EL (cell line): ENCODE measurements at regions not wholly inside any gene's neighbourhood (a gene's known extent, or its start where the extent isn't known, plus 50 kb on each side); places are given as distances from the start of the nearest gene placed in this dataset.

ENCODE experiments used
- DNase-seq: peaks from one replicate; pipeline ENCODE4 v3.0.0-alpha.2; 2016

DNA sequence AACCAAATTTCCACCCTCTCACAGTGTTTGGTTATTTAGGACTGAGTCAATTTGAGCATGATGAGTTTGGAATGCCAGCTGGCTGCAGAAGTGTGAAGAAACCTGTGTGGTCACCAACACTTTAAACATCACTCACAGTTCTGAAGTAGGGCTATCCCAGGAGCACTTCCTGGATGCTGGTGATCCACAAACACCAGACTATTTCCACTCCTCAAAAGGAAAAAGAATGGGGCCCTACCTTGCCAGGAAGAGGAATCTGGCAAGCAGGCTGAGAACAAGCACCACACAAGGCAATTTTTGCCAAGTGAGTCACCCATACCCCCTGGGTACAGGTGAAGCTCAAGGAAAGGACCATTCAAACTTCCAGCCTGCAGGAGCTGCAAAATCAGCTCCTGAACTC lies 294.2 kb upstream of the PTGER4 start:
- DNase-seq = peak; percentile 66

DNA sequence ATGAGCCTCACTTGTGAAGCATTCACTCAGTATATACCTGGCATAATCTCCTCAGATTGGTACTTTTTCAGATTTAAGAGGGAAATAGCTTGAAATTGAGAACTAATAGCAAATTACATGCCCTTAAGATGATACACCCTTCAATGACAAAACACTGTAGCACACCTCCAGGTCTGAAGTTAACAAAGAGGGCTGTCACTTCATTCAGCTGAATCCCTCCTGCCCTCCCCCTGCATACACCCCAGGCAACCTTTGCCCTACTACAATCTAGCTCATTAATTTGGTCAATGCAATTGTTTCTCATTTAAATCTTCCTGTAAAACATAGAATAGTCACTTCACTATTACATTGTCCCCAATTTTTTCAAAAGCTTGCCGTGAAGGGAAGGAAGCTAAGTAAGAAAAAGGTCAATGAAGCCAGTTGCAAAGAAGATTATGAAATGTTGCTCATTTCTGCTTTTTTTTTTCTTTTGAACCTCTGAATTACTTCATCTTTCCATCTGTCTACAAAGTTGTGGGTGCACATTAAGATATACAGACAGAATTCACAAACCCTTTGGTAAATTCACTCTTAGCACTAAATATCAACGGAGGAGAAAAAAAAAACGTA lies 294.8 kb upstream of the PTGER4 start:
- no peak for DNase-seq

DNA sequence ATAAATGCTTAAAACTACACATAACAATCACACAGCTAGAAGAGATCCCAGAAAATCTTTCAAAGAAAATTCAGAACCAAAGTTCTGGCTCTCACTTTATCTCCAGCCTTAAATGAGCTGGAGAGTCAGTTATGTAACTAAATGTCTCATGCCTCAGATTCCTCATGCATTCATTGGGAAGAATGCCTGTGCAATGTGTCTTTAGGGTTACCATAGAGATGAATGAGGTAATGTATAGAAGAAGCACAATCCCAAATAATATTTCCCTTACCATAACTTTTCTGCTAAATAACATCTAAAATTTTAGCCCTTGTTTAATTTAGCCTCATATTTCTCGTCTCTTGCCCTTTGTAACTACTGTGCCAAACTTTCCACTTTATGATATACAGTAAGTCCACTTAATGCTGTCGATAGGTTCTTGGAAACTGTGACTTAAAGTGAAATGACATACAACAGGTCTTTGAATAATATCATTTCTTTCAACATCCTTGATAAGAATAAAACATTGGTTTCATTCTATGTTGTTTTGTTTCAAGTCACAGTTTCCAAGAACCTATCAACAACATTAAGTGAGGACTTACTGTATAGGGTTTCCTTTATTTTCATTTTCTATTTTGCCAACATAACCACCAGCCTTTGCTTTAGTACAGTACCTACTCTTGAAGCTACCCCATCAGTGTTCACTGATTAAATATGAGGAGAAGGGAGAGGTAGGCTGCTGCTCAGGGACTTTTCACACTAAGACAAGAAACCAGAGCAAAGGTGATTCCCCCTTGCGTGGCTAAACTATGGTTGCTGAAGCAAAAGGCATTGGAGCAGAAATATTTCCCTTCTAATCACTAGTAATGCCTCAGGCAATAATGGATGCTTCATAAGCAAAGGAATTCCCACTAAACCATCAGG lies 295.7 kb upstream of the PTGER4 start:
- DNase-seq = peak; percentile 83

GRCh38 chr5:40381676-40382363 lies 297.9 kb upstream of the PTGER4 start:
- peak; percentile 76 for DNase-seq

DNA sequence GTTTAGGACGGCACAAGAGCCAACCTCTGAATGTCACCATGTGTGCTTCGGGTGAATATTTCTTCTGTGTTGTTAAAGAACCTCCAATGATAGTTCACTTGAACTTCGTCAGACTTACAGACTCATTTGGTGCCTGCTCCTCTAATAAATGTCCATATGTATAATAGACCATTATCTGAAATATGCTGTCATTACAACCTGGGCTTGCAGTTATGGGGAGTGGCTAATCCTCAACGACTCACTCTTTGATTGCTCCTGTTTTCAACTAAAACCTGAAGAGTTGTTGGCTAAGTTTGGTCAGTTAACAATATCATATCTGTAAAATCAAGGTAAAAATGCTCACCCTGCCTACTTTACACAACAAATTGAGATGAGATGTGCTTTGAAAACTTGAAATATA lies 298.7 kb upstream of the PTGER4 start:
- DNase-seq = no peak

- DNase-seq = no peak
Measured at GRCh38 chr5:40378396-40379177, 301.1 kb upstream of the PTGER4 start.

- no peak for DNase-seq
Measured at GRCh38 chr5:40376566-40376965, 303.1 kb upstream of the PTGER4 start.

DNA sequence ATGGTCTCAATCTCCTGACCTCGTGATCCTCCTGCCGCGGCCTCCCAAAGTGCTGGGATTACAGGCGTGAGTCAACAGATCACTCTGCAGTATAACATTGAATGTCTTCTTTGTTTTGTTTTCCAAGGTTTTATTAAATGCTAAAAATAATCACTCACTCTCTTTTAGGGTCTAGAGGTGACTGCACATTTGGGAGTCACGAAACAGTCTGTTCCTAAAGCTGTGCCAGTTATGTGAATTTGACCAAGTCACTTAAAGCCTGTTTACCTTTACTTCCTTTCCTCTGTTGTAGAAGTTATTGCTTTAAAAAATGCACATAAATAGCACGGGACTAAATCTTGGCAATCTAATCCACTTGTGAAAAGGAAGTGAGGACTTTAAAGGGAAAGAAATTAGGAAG lies 304.9 kb upstream of the PTGER4 start:
- no peak for DNase-seq

DNA sequence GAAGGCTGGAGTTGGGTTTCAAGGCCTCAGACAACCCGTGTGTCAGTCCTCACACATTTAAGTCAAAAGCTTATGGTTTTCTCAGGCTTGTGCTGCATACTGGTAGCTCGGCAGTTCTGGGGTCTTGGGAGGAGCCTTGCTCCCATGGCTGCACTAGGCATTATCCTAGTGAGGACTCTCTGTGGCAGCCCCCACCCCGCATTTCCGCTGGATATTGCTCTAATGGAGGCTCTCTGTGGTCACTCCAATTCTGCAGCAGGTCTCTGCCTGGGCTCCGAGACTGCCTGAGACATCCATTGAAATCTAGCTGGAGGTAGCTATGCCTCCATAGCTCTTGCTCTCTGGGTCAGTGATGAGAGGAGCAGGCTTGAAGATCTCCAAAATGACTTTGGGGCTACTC lies 311.5 kb upstream of the PTGER4 start:
- DNase-seq = no peak

GRCh38 chr5:40367255-40367654 lies 312.5 kb upstream of the PTGER4 start:
- DNase-seq = no peak

- DNase-seq = no peak
Measured at GRCh38 chr5:40365342-40366330, 314.1 kb upstream of the PTGER4 start.

DNA sequence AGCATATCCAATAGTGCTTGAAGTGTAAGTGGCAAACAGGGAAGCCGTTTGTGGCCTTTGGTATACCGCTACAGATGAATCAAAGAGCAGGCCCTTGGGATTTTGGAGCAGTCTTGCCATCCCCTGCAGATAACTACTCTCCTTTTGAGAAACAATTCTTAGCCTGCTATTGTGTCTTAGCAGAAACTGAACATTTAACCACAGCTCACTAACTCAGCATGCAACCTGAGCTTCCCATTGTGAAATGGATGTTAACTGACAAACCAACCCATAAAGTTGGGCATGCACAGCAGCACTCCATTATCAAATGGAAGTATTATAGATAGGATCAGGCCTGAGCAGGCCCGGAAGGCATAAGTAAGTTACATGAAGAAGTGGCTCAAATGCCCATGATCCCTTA lies 315.3 kb upstream of the PTGER4 start:
- DNase-seq = no peak

GRCh38 chr5:40361378-40361777 lies 318.3 kb upstream of the PTGER4 start:
- DNase-seq = no peak

GRCh38 chr5:40360685-40361084 lies 319.0 kb upstream of the PTGER4 start:
- DNase-seq = peak; percentile 10

GRCh38 chr5:40359832-40360231 lies 319.9 kb upstream of the PTGER4 start:
- no peak for DNase-seq

GRCh38 chr5:40359093-40359492 lies 320.6 kb upstream of the PTGER4 start:
- DNase-seq = peak; percentile 10

GRCh38 chr5:40356248-40356647 lies 323.5 kb upstream of the PTGER4 start:
- DNase-seq = no peak

DNA sequence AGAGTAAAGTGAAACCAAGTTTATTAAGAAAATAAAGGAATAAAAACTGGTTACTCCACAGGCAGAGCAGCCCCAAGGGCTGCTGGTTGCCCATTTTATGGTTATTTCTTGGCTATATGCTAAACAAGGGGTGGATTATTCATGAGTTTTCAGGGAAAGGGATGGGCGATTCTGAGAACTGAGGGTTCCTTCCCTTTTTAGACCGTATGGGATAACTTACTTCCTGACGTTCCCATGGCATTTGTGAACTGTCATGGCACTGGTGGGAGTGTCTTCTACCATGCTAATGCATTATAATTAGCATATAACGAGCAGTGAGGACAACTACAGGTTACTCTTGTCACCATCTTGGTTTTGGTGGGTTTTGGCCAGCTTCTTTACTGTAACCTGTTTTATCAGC lies 323.9 kb upstream of the PTGER4 start:
- DNase-seq = no peak

GRCh38 chr5:40355181-40355580 lies 324.5 kb upstream of the PTGER4 start:
- DNase-seq = no peak

DNA sequence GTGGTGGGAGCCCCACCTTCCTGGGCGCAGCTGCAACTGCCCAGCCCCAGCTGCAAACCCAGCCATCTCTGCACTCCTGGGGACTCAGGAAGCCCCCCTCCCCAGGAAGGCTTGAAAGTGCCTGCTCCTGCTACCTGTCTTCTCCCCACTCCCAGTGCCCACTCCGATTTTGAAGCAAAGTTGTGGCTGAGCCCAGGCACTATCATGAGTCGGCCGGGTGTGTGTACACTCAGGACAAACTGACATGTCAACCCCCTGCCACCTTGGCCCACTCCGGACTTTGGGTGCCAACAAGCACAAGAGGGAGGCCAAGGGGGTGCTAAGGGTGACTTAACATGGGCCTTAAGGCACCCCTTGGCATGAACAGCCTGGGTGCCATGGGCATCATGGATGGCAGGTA lies 325.5 kb upstream of the PTGER4 start:
- DNase-seq = no peak

DNA sequence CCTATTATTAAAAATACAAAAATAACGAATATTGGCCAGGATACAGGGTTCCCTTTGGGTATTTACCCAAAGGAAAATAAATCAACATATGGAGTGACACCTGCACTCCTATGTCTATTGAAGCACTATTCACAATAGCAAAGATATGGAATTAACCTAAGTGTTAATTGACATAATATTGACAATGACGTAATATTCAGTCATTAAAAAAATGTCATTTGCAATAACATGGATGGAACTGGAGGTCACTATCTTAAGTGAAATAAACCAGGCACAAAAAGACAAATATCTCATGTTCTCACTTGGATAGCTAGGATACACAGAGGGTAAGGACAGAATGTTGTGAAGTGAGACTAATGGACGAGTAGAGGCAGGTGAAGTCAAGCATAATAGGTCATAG lies 326.3 kb upstream of the PTGER4 start:
- DNase-seq = no peak
